ENCODE measurements at regions not wholly inside any gene's neighbourhood (a gene's known extent, or its start where the extent isn't known, plus 50 kb on each side); places are given as distances from the start of the nearest gene placed in this dataset.

GRCh38 chr14:42027271-42027670 lies 420.6 kb downstream of the LRFN5 start:
- no peak for TF ChIP-seq CTCF (IDR thresholded peaks at IDR 0.05; ENCODE audit: low read depth, low read length)
- Histone ChIP-seq H3K27ac (ENCODE audit: low read depth, low read length) (no peak overlapping the region), H3K27me3 (ENCODE audit: control insufficient read depth, insufficient read depth, low read length) (no peaks in the 10 kb centered on the region), H3K9me3 (ENCODE audit: control insufficient read depth, insufficient read depth, low read length) (no peaks in the 10 kb centered on the region), H3K4me3 (ENCODE audit: low read depth, low read length) (no peak overlapping the region)
- ChIA-PET POLR2A (no interaction called here), CTCF (no interaction called here)
- DNase-seq (ENCODE audit: low read depth, low spot score), result no peak

- H3K4me3 ChIP-seq (ENCODE audit: low read depth, low read length), result no peak overlapping the region
- no peak overlapping the region for H3K27ac ChIP-seq (ENCODE audit: low read depth, low read length)
- no peak for DNase-seq (ENCODE audit: low read depth, low spot score)
- CTCF ChIA-PET, result no interaction called here
- H3K9me3 ChIP-seq (ENCODE audit: control insufficient read depth, insufficient read depth, low read length), result no peaks in the 10 kb centered on the region
- no peaks in the 10 kb centered on the region for H3K27me3 ChIP-seq (ENCODE audit: control insufficient read depth, insufficient read depth, low read length)
- TF ChIP-seq CTCF (IDR thresholded peaks at IDR 0.05; ENCODE audit: low read depth, low read length), result no peak
- POLR2A ChIA-PET, result no interaction called here
Measured at GRCh38 chr14:42023452-42023851, 416.8 kb downstream of the LRFN5 start.

GRCh38 chr14:42014301-42014700 lies 407.6 kb downstream of the LRFN5 start:
- Histone ChIP-seq H3K27me3 (ENCODE audit: control insufficient read depth, insufficient read depth, low read length) (no peaks in the 10 kb centered on the region), H3K9me3 (ENCODE audit: control insufficient read depth, insufficient read depth, low read length) (no peaks in the 10 kb centered on the region), H3K27ac (ENCODE audit: low read depth, low read length) (no peak overlapping the region), H3K4me3 (ENCODE audit: low read depth, low read length) (no peak overlapping the region)
- ChIA-PET POLR2A (no interaction called here), CTCF (no interaction called here)
- DNase-seq (ENCODE audit: low read depth, low spot score), result no peak
- no peak for TF ChIP-seq CTCF (IDR thresholded peaks at IDR 0.05; ENCODE audit: low read depth, low read length)

GRCh38 chr14:42013559-42013958 lies 406.9 kb downstream of the LRFN5 start:
- POLR2A ChIA-PET, result no interaction called here
- TF ChIP-seq CTCF (IDR thresholded peaks at IDR 0.05; ENCODE audit: low read depth, low read length), result no peak
- no peak overlapping the region for H3K27ac ChIP-seq (ENCODE audit: low read depth, low read length)
- H3K4me3 ChIP-seq (ENCODE audit: low read depth, low read length), result no peak overlapping the region
- CTCF ChIA-PET, result interaction anchor here (0.5 kb wide), 1 partner anchor 9 kb away, joined by 3 read pairs; no protein-coding TSS in a partner anchor
- H3K27me3 ChIP-seq (ENCODE audit: control insufficient read depth, insufficient read depth, low read length), result no peaks in the 10 kb centered on the region
- H3K9me3 ChIP-seq (ENCODE audit: control insufficient read depth, insufficient read depth, low read length), result no peaks in the 10 kb centered on the region
- no peak for DNase-seq (ENCODE audit: low read depth, low spot score)

- ChIA-PET POLR2A (no interaction called here), CTCF (interaction anchor here (0.5 kb wide), 1 partner anchor 9 kb away, joined by 3 read pairs; no protein-coding TSS in a partner anchor)
- no peak for DNase-seq (ENCODE audit: low read depth, low spot score)
- Histone ChIP-seq H3K4me3 (ENCODE audit: low read depth, low read length) (no peak overlapping the region), H3K9me3 (ENCODE audit: control insufficient read depth, insufficient read depth, low read length) (no peaks in the 10 kb centered on the region), H3K27me3 (ENCODE audit: control insufficient read depth, insufficient read depth, low read length) (no peaks in the 10 kb centered on the region), H3K27ac (ENCODE audit: low read depth, low read length) (no peak overlapping the region)
- no peak for TF ChIP-seq CTCF (IDR thresholded peaks at IDR 0.05; ENCODE audit: low read depth, low read length)
Measured at GRCh38 chr14:42013153-42013552, 406.5 kb downstream of the LRFN5 start.

All from AG04450 (cell line).